Natural killer cell (primary cell): ENCODE measurements at regions not wholly inside any gene's neighbourhood (a gene's known extent, or its start where the extent isn't known, plus 50 kb on each side); places are given as distances from the start of the nearest gene placed in this dataset.

Source experiments
- ATAC-seq, 3 donors: fragments of 150-1000 bp in 2 of 3; fragments of 200-7000 bp in 1 of 3; cut with Tn5 transposase; 1 replicate in 1 of 3; 2 replicates in 2 of 3; pipeline ENCODE4 v1.10.0; 2021; ENCODE audit warnings: mild to moderate bottlenecking in 2 of 3, moderate library complexity in 2 of 3
- DNase-seq, 2 donors: peaks; one replicate each; pipeline versions ENCODE4 v3.0.0 to v3.0.0-alpha.2; 2013 to 2021; ENCODE audit warnings: mixed read lengths in 1 of 2
- H3K27ac ChIP-seq: one replicate; pipeline ENCODE4 v1.5.1; 2013; ENCODE audit warnings: mild to moderate bottlenecking, low read length
- H3K27me3 ChIP-seq: one replicate; pipeline ENCODE4 v1.6.1; 2013; ENCODE audit warnings: low read length; ENCODE audit not compliant: control insufficient read depth, insufficient read depth
- H3K36me3 ChIP-seq: one replicate; pipeline ENCODE4 v1.6.1; 2013; ENCODE audit warnings: low read length; ENCODE audit not compliant: control insufficient read depth, insufficient read depth
- H3K4me1 ChIP-seq: one replicate; pipeline ENCODE4 v1.6.1; 2013; ENCODE audit warnings: low read length; ENCODE audit not compliant: control insufficient read depth, insufficient read depth
- H3K4me3 ChIP-seq: one replicate; pipeline ENCODE4 v1.5.1; 2013; ENCODE audit warnings: low read length
- H3K9me3 ChIP-seq: one replicate; pipeline ENCODE4 v1.6.1; 2013; ENCODE audit warnings: low read length; ENCODE audit not compliant: control insufficient read depth, insufficient read depth
- H3K27ac Mint-ChIP-seq, 2 donors: one replicate each; pipeline ENCODE4 v1.8.0; 2022; ENCODE audit warnings: mild to moderate bottlenecking in 2 of 2, mixed read lengths in 2 of 2, moderate library complexity in 1 of 2
- H3K27me3 Mint-ChIP-seq, 2 donors: one replicate each; pipeline ENCODE4 v1.8.0; 2022; ENCODE audit warnings: low read depth in 2 of 2, mixed read lengths in 2 of 2
- H3K36me3 Mint-ChIP-seq: one replicate; pipeline ENCODE4 v1.8.0; 2022; ENCODE audit warnings: mixed read lengths
- H3K4me1 Mint-ChIP-seq, 2 donors: one replicate each; pipeline ENCODE4 v1.8.0; 2022; ENCODE audit warnings: mixed read lengths in 2 of 2
- H3K4me3 Mint-ChIP-seq: one replicate; pipeline ENCODE4 v1.8.0; 2022; ENCODE audit warnings: mild to moderate bottlenecking, moderate library complexity, mixed read lengths
- H3K9me3 Mint-ChIP-seq, 2 donors: one replicate each; pipeline ENCODE4 v1.8.0; 2022; ENCODE audit warnings: mixed read lengths in 2 of 2
- CTCF ChIP-seq: fragments of 200-600 bp; IDR thresholded peaks from one replicate; pipeline ENCODE4 v1.8.0; 2022; ENCODE audit warnings: antibody characterized with exemption
- WGBS: methylation state at CpG from one replicate; pipeline ENCODE4 v1.1.7; 2013; ENCODE audit warnings: missing lambda C conversion rate; ENCODE audit not compliant: insufficient coverage; 5-methylcytosine and 5-hydroxymethylcytosine counted together
- intact Hi-C: fragments of 100-400 bp; cut with micrococcal nuclease; formaldehyde crosslinking; loops from one replicate; pipeline ENCODE4 v1.14.2; 2022

- H3K4me3 ChIP-seq: no peak overlapping the region
- no peaks in the 10 kb centered on the region for H3K27me3 ChIP-seq
- no peaks in the 10 kb centered on the region for H3K9me3 ChIP-seq
- Mint-ChIP-seq H3K4me1 (peaks cover 7 to 21% of the 10 kb centered on the region in 2 donors), H3K27ac (no peak overlapping the region), H3K27me3 (peaks cover 0 to 9% of the 10 kb centered on the region in 2 donors), H3K36me3 (no peaks in the 10 kb centered on the region), H3K9me3 (no peaks in the 10 kb centered on the region), H3K4me3 (no peak overlapping the region)
- intact Hi-C loops: no loop called here
- no peak overlapping the region for H3K27ac ChIP-seq
- TF ChIP-seq CTCF: no peak
- DNase-seq: no peak
- H3K4me1 ChIP-seq: peaks cover 16% of the 10 kb centered on the region
- 92% methylated on average over 2 of the region's 2 CpGs for WGBS
- ATAC-seq: no peak
- no peaks in the 10 kb centered on the region for H3K36me3 ChIP-seq
These were observed 50.3 kb upstream of the SP3 start for GRCh38 chr2:174015428-174015827.
